OCI-LY3 (cell line): ENCODE measurements at regions not wholly inside any gene's neighbourhood (a gene's known extent, or its start where the extent isn't known, plus 50 kb on each side); places are given as distances from the start of the nearest gene placed in this dataset.

Source experiments
- H2AFZ ChIP-seq: fragments of 200-600, 300-600 bp; shearing (Covaris generic); 2 replicates; pipeline ENCODE4 v1.6.0; 2014; ENCODE audit warnings: antibody characterized with exemption, low read depth, low read length
- H3K27ac ChIP-seq: fragments of 200-600, 300-600 bp; sonication (generic); 2 replicates; pipeline ENCODE4 v1.5.1; 2014; ENCODE audit warnings: mild to moderate bottlenecking, low read length, moderate library complexity, mixed read lengths
- H3K27me3 ChIP-seq: fragments of 200-600, 300-600 bp; sonication (generic); 2 replicates; pipeline ENCODE4 v1.6.1; 2014; ENCODE audit warnings: low read depth, low read length, mixed read lengths
- H3K36me3 ChIP-seq: fragments of 200-600, 300-600 bp; sonication (generic); replicated peaks from 2 replicates; pipeline ENCODE3; 2014; ENCODE audit warnings: low read depth, low read length, mixed read lengths
- H3K4me1 ChIP-seq: fragments of 300-600, 200-600 bp; sonication (generic); 2 replicates; pipeline ENCODE4 v1.6.1; 2014; ENCODE audit warnings: low read length, mixed read lengths
- H3K4me2 ChIP-seq: fragments of 200-600, 300-600 bp; sonication (generic); 2 replicates; pipeline ENCODE4 v1.6.1; 2014; ENCODE audit warnings: low read length, mixed read lengths
- H3K4me3 ChIP-seq: fragments of 300-600, 200-600 bp; sonication (generic); 2 replicates; pipeline ENCODE4 v1.5.1; 2014; ENCODE audit warnings: antibody characterized with exemption, mild to moderate bottlenecking, low read length, moderate library complexity
- H3K79me2 ChIP-seq: fragments of 300-600, 200-600 bp; shearing (Covaris generic); 2 replicates; pipeline ENCODE4 v1.6.1; 2014; ENCODE audit warnings: mild to moderate bottlenecking, low read length, mixed read lengths
- H3K9ac ChIP-seq: fragments of 300-600, 200-600 bp; shearing (Covaris generic); 2 replicates; pipeline ENCODE4 v1.6.0; 2014; ENCODE audit warnings: mild to moderate bottlenecking, low read length, moderate library complexity
- H3K9me3 ChIP-seq: fragments of 200-600, 300-600 bp; shearing (Covaris generic); 2 replicates; pipeline ENCODE4 v1.6.1; 2014; ENCODE audit warnings: low read length, mixed read lengths; ENCODE audit not compliant: insufficient read depth
- H4K20me1 ChIP-seq: fragments of 200-600, 300-600 bp; sonication (generic); 2 replicates; pipeline ENCODE4 v1.6.1; 2016; ENCODE audit warnings: low read length, mixed read lengths; ENCODE audit not compliant: insufficient read depth
- EZH2phosphoT487 ChIP-seq: fragments of 200-600 bp; shearing (Covaris generic); IDR thresholded peaks from 2 replicates; pipeline ENCODE4 v1.6.1; 2018; ENCODE audit warnings: antibody characterized with exemption, mixed run types, low read depth
- TF ChIP-seq, protein P1 (sequence below): fragments of 200-600, 300-600 bp; sonication (generic); IDR thresholded peaks from 2 replicates; pipeline ENCODE4 v1.5.1; 2014; ENCODE audit warnings: antibody characterized with exemption, low read length, low read depth

DNA sequence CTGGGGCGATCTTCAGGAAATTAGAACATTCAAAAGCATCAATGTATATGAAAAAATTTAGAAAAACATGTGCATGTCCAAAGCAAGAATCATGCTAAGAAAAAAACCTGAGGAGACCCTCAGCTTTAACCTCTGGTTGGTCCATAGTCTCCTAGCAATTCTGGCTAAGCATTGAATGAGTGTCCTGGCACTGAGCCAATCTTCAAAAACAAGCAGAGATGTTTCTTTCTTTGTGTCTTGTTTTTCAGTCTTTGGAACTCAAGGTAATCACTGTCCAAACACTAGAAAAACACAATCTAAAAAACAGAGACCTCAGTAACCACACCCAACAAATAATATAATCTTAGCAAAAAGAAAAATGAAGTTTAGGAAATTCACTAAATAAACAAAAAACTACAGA, 205.4 kb upstream of the CARD18 start:
- H3K4me1 ChIP-seq = no peaks in the 10 kb centered on the region
- no peaks in the 10 kb centered on the region for H3K36me3 ChIP-seq
- no peaks in the 10 kb centered on the region for H3K79me2 ChIP-seq
- H3K4me2 ChIP-seq = no peak overlapping the region
- no peak overlapping the region for H2AFZ ChIP-seq
- no peaks in the 10 kb centered on the region for H3K27me3 ChIP-seq
- no peak overlapping the region for H3K9ac ChIP-seq
- H3K4me3 ChIP-seq = no peak overlapping the region
- TF ChIP-seq, protein P1, sequence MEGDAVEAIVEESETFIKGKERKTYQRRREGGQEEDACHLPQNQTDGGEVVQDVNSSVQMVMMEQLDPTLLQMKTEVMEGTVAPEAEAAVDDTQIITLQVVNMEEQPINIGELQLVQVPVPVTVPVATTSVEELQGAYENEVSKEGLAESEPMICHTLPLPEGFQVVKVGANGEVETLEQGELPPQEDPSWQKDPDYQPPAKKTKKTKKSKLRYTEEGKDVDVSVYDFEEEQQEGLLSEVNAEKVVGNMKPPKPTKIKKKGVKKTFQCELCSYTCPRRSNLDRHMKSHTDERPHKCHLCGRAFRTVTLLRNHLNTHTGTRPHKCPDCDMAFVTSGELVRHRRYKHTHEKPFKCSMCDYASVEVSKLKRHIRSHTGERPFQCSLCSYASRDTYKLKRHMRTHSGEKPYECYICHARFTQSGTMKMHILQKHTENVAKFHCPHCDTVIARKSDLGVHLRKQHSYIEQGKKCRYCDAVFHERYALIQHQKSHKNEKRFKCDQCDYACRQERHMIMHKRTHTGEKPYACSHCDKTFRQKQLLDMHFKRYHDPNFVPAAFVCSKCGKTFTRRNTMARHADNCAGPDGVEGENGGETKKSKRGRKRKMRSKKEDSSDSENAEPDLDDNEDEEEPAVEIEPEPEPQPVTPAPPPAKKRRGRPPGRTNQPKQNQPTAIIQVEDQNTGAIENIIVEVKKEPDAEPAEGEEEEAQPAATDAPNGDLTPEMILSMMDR = no peak
- TF ChIP-seq EZH2phosphoT487 = no peak
- no peaks in the 10 kb centered on the region for H3K9me3 ChIP-seq
- H4K20me1 ChIP-seq = no peaks in the 10 kb centered on the region
- no peak overlapping the region for H3K27ac ChIP-seq

DNA sequence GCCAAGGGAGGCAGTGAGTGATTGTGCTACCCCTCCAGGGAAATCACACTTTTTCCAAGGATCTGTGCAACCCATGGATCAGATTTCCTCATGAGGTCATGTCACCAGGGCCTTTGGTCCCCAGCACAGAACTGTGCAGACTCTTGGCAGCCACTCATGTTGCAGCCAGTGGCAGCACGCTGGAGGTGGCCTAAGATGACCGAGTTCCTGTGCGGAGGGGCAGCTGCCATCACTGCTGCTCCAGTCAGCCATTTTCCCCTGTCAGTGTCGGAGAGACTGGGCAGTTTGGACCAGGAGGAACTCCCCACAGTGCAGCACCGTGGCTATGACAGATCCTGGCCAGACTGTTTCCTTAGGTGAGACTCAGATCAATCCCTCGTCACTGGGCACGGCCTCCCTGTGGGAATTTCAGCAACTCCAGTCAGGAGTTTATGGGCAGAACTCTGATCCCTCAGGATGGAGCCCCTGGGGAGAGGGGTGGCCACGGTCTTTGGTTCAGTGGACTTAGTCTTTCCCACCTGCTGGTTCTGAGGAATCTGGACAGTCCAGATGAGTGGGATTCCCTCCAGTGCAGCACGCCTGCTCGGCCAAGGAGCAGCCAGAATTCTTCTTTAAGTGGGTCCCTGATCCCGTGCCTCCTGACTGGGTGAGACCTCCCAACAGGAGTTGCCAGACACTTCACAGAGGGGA, 194.6 kb upstream of the CARD18 start:
- TF ChIP-seq, protein P1 = no peak
- no peak for TF ChIP-seq EZH2phosphoT487
- H2AFZ ChIP-seq = no peak overlapping the region

DNA sequence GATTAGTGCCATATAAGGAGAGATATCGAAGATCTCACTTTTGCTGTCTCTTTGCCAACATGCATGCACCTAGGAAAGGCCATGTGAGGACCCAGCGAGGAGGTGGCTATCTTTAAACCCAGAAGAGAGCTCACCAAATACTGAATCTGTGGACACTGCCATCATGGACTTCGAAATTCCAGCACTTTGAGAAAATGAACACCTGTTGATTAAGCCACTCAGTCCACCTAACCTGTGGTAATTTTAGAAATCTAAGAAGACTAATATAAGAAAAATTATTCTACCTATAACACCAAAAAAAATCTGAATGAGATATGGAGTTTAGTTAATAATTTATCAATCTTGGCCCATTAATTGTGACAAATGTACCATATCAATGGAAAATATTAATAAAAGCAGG, 193.6 kb upstream of the CARD18 start:
- H3K4me2 ChIP-seq = no peak overlapping the region
- H4K20me1 ChIP-seq = no peaks in the 10 kb centered on the region
- no peaks in the 10 kb centered on the region for H3K79me2 ChIP-seq
- H3K4me1 ChIP-seq = no peaks in the 10 kb centered on the region
- no peaks in the 10 kb centered on the region for H3K27me3 ChIP-seq
- no peaks in the 10 kb centered on the region for H3K36me3 ChIP-seq
- TF ChIP-seq EZH2phosphoT487 = no peak
- TF ChIP-seq, protein P1 = no peak
- H2AFZ ChIP-seq = no peak overlapping the region
- H3K4me3 ChIP-seq = no peak overlapping the region
- H3K9ac ChIP-seq = no peak overlapping the region
- H3K9me3 ChIP-seq = no peaks in the 10 kb centered on the region
- no peak overlapping the region for H3K27ac ChIP-seq

More for the DNA sequence above, 194.6 kb upstream of the CARD18 start:
- Histone ChIP-seq H3K27me3 (no peaks in the 10 kb centered on the region), H3K36me3 (no peaks in the 10 kb centered on the region), H3K79me2 (no peaks in the 10 kb centered on the region), H3K9me3 (no peaks in the 10 kb centered on the region), H3K4me3 (no peak overlapping the region), H4K20me1 (no peaks in the 10 kb centered on the region), H3K4me1 (no peaks in the 10 kb centered on the region), H3K27ac (no peak overlapping the region), H3K4me2 (no peak overlapping the region), H3K9ac (no peak overlapping the region)

DNA sequence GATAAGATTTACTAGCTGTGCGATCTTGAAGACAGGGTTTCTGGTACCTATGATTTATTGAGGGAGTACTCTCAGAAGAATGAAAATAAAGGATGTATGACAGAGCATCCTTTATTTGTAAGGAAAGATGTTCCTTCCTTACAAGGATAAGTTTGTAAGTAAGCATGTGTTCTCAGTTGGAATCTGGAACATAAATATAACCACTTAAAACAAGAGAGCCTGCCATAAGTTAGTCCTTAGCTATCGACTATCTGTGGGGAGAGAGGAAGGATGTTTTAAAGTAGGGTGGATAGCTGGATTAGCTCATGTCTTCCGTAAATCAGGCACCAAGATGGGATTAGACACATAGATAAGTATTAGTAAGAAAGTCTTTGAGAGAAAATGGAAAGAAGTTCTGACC, 192.6 kb upstream of the CARD18 start:
- H3K4me2 ChIP-seq = no peak overlapping the region
- no peaks in the 10 kb centered on the region for H4K20me1 ChIP-seq
- no peak overlapping the region for H3K9ac ChIP-seq
- H3K27ac ChIP-seq = no peak overlapping the region
- no peaks in the 10 kb centered on the region for H3K9me3 ChIP-seq
- H3K4me3 ChIP-seq = no peak overlapping the region
- no peaks in the 10 kb centered on the region for H3K79me2 ChIP-seq
- no peaks in the 10 kb centered on the region for H3K4me1 ChIP-seq
- H3K27me3 ChIP-seq = no peaks in the 10 kb centered on the region
- TF ChIP-seq, protein P1 = no peak
- no peak for TF ChIP-seq EZH2phosphoT487
- H3K36me3 ChIP-seq = no peaks in the 10 kb centered on the region
- no peak overlapping the region for H2AFZ ChIP-seq
